Naive B cell (primary cell): ENCODE measurements at regions not wholly inside any gene's neighbourhood (a gene's known extent, or its start where the extent isn't known, plus 50 kb on each side); places are given as distances from the start of the nearest gene placed in this dataset.
A peak's percentile ranks its signal among the peaks of the same experiment; 100 is the strongest.
"Not testable (repeated sequence)": the region's sequence is repeated elsewhere in the genome, so short reads cannot be mapped to it uniquely, and the experiment has no call there.

Source experiments
- ATAC-seq, 2 donors: fragments of 150-1000 bp; cut with Tn5 transposase; 2 replicates each; pipeline ENCODE4 v1.10.0; 2021; ENCODE audit warnings: low read depth in 2 of 2, mild to moderate bottlenecking in 2 of 2, moderate library complexity in 2 of 2
- DNase-seq: peaks from one replicate; pipeline ENCODE4 v3.0.0; 2022
- H3K27ac Mint-ChIP-seq, 6 donors: one replicate each; pipeline ENCODE4 v1.8.0; 2020 to 2022; ENCODE audit warnings: mild to moderate bottlenecking in 6 of 6, mixed read lengths in 6 of 6, moderate library complexity in 5 of 6, inconsistent platforms in 2 of 6
- H3K27me3 Mint-ChIP-seq, 3 donors: one replicate each; pipeline ENCODE4 v1.8.0; 2021 to 2022; ENCODE audit warnings: mixed read lengths in 3 of 3, mild to moderate bottlenecking in 1 of 3
- H3K36me3 Mint-ChIP-seq, 2 donors: one replicate each; pipeline ENCODE4 v1.8.0; 2020 to 2022; ENCODE audit warnings: mixed read lengths in 2 of 2, inconsistent platforms in 1 of 2, mild to moderate bottlenecking in 1 of 2
- H3K4me1 Mint-ChIP-seq, 3 donors: one replicate each; pipeline ENCODE4 v1.8.0; 2020 to 2022; ENCODE audit warnings: mixed read lengths in 3 of 3, inconsistent platforms in 1 of 3, mild to moderate bottlenecking in 1 of 3, moderate library complexity in 1 of 3
- H3K4me3 Mint-ChIP-seq, 8 donors: one replicate each; pipeline ENCODE4 v1.8.0; 2020 to 2022; ENCODE audit warnings: mild to moderate bottlenecking in 8 of 8, mixed read lengths in 8 of 8, moderate library complexity in 8 of 8, inconsistent platforms in 2 of 8
- H3K9me3 Mint-ChIP-seq, 7 donors: one replicate each; pipeline ENCODE4 v1.8.0; 2020 to 2022; ENCODE audit warnings: mixed read lengths in 7 of 7, mild to moderate bottlenecking in 5 of 7, inconsistent platforms in 2 of 7, moderate library complexity in 1 of 7

- DNase-seq (no peak), ATAC-seq (no peak)
- no peaks in the 10 kb centered on the region for H3K27me3 Mint-ChIP-seq
- no peak overlapping the region for H3K4me3 Mint-ChIP-seq
- no peak overlapping the region for H3K27ac Mint-ChIP-seq
- no peaks in the 10 kb centered on the region for H3K4me1 Mint-ChIP-seq
- H3K9me3 Mint-ChIP-seq = peaks cover 4 to 29% (median 12%) of the 10 kb centered on the region in 7 donors
- no peaks in the 10 kb centered on the region for H3K36me3 Mint-ChIP-seq
These were observed 634.3 kb upstream of the GOLIM4 start for GRCh38 chr3:168730073-168730472.

- H3K9me3 Mint-ChIP-seq = peaks cover 0 to 11% (median 0%) of the 10 kb centered on the region in 7 donors
- no peak for DNase-seq
- no peak overlapping the region for H3K27ac Mint-ChIP-seq
- H3K36me3 Mint-ChIP-seq = no peaks in the 10 kb centered on the region
- no peak overlapping the region for H3K4me3 Mint-ChIP-seq
- no peaks in the 10 kb centered on the region for H3K4me1 Mint-ChIP-seq
- peaks cover 0 to 7% (median 0%) of the 10 kb centered on the region in 3 donors for H3K27me3 Mint-ChIP-seq
- no peak for ATAC-seq
These were observed 626.4 kb upstream of the GOLIM4 start for GRCh38 chr3:168722091-168722490.

- Mint-ChIP-seq H3K4me3 (no peak overlapping the region), H3K27me3 (no peaks in the 10 kb centered on the region), H3K4me1 (no peaks in the 10 kb centered on the region), H3K27ac (no peak overlapping the region), H3K9me3 (peaks cover 0 to 3% (median 0%) of the 10 kb centered on the region in 7 donors), H3K36me3 (no peaks in the 10 kb centered on the region)
- DNase-seq (no peak), ATAC-seq (no peak)
These were observed 619.0 kb upstream of the GOLIM4 start for GRCh38 chr3:168714609-168715240.

- Mint-ChIP-seq H3K9me3 (peaks cover 0 to 3% (median 0%) of the 10 kb centered on the region in 7 donors), H3K27ac (no peak overlapping the region), H3K4me3 (no peak overlapping the region), H3K27me3 (no peaks in the 10 kb centered on the region), H3K36me3 (no peaks in the 10 kb centered on the region), H3K4me1 (no peaks in the 10 kb centered on the region)
- DNase-seq (no peak), ATAC-seq (no peak)
These were observed 613.3 kb upstream of the GOLIM4 start for GRCh38 chr3:168709073-168709472.

- DNase-seq (no peak), ATAC-seq (no peak)
- H3K4me3 Mint-ChIP-seq = no peak overlapping the region
- no peak overlapping the region for H3K27ac Mint-ChIP-seq
- no peaks in the 10 kb centered on the region for H3K36me3 Mint-ChIP-seq
- peaks cover 0 to 3% (median 0%) of the 10 kb centered on the region in 7 donors for H3K9me3 Mint-ChIP-seq
- H3K27me3 Mint-ChIP-seq = no peaks in the 10 kb centered on the region
- H3K4me1 Mint-ChIP-seq = no peaks in the 10 kb centered on the region
These were observed 612.2 kb upstream of the GOLIM4 start for GRCh38 chr3:168707900-168708299.

- Mint-ChIP-seq H3K36me3 (no peaks in the 10 kb centered on the region), H3K27me3 (no peaks in the 10 kb centered on the region), H3K4me1 (no peaks in the 10 kb centered on the region), H3K27ac (no peak overlapping the region), H3K4me3 (no peak overlapping the region), H3K9me3 (peaks cover 0 to 4% (median 0%) of the 10 kb centered on the region in 7 donors)
- ATAC-seq (no peak), DNase-seq (no peak)
These were observed 609.7 kb upstream of the GOLIM4 start for GRCh38 chr3:168705412-168705811.

GRCh38 chr3:168696051-168696450 lies 600.3 kb upstream of the GOLIM4 start:
- H3K4me1 Mint-ChIP-seq = no peaks in the 10 kb centered on the region
- no peak overlapping the region for H3K27ac Mint-ChIP-seq
- ATAC-seq = no peak

GRCh38 chr3:168693870-168694269 lies 598.1 kb upstream of the GOLIM4 start:
- H3K27me3 Mint-ChIP-seq = no peaks in the 10 kb centered on the region
- H3K4me3 Mint-ChIP-seq = no peak overlapping the region

More at GRCh38 chr3:168696051-168696450, 600.3 kb upstream of the GOLIM4 start:
- DNase-seq = no peak
- Mint-ChIP-seq H3K9me3 (peaks cover 0 to 3% (median 0%) of the 10 kb centered on the region in 7 donors), H3K4me3 (no peak overlapping the region), H3K36me3 (no peaks in the 10 kb centered on the region), H3K27me3 (no peaks in the 10 kb centered on the region)

GRCh38 chr3:168688267-168688666 lies 592.5 kb upstream of the GOLIM4 start:
- Mint-ChIP-seq H3K4me3 (no peak overlapping the region), H3K4me1 (no peaks in the 10 kb centered on the region), H3K9me3 (peaks cover 0 to 3% (median 0%) of the 10 kb centered on the region in 7 donors), H3K36me3 (no peaks in the 10 kb centered on the region), H3K27ac (no peak overlapping the region), H3K27me3 (no peaks in the 10 kb centered on the region)
- no peak for ATAC-seq
- no peak for DNase-seq

More at GRCh38 chr3:168693870-168694269, 598.1 kb upstream of the GOLIM4 start:
- Mint-ChIP-seq H3K27ac (no peak overlapping the region), H3K9me3 (peaks cover 0 to 3% (median 0%) of the 10 kb centered on the region in 7 donors), H3K36me3 (no peaks in the 10 kb centered on the region), H3K4me1 (no peaks in the 10 kb centered on the region)
- DNase-seq (no peak), ATAC-seq (no peak)

GRCh38 chr3:168684519-168684918 lies 588.8 kb upstream of the GOLIM4 start:
- DNase-seq (no peak), ATAC-seq (no peak)
- peaks cover 0 to 3% (median 0%) of the 10 kb centered on the region in 3 donors for H3K27me3 Mint-ChIP-seq
- no peaks in the 10 kb centered on the region for H3K36me3 Mint-ChIP-seq
- H3K27ac Mint-ChIP-seq = no peak overlapping the region
- no peaks in the 10 kb centered on the region for H3K4me1 Mint-ChIP-seq
- H3K4me3 Mint-ChIP-seq = no peak overlapping the region
- H3K9me3 Mint-ChIP-seq = peaks cover 0 to 8% (median 2%) of the 10 kb centered on the region in 7 donors

- no peak overlapping the region for H3K27ac Mint-ChIP-seq
- no peak overlapping the region for H3K4me3 Mint-ChIP-seq
- peaks cover 0 to 8% (median 2%) of the 10 kb centered on the region in 7 donors for H3K9me3 Mint-ChIP-seq
- H3K4me1 Mint-ChIP-seq = no peaks in the 10 kb centered on the region
- ATAC-seq (no peak), DNase-seq (no peak)
- no peaks in the 10 kb centered on the region for H3K36me3 Mint-ChIP-seq
- H3K27me3 Mint-ChIP-seq = peaks cover 0 to 3% (median 0%) of the 10 kb centered on the region in 3 donors
These were observed 583.0 kb upstream of the GOLIM4 start for GRCh38 chr3:168678730-168679129.

GRCh38 chr3:168671091-168671490 lies 575.4 kb upstream of the GOLIM4 start:
- Mint-ChIP-seq H3K4me1 (no peaks in the 10 kb centered on the region), H3K36me3 (no peaks in the 10 kb centered on the region), H3K27ac (no peak overlapping the region), H3K9me3 (no peaks in the 10 kb centered on the region), H3K4me3 (no peak overlapping the region), H3K27me3 (no peaks in the 10 kb centered on the region)
- no peak for ATAC-seq
- no peak for DNase-seq

- not testable (repeated sequence) for H3K9me3 Mint-ChIP-seq, H3K4me3 Mint-ChIP-seq, H3K36me3 Mint-ChIP-seq, ATAC-seq, DNase-seq, H3K4me1 Mint-ChIP-seq, H3K27me3 Mint-ChIP-seq
- H3K27ac Mint-ChIP-seq = peak overlapping the region in 1 of 6 donors; percentile 8
These were observed 565.3 kb upstream of the GOLIM4 start for GRCh38 chr3:168660879-168661657.

- H3K36me3 Mint-ChIP-seq = no peaks in the 10 kb centered on the region
- no peak for ATAC-seq
These were observed 563.3 kb upstream of the GOLIM4 start for GRCh38 chr3:168659015-168659414.

More at GRCh38 chr3:168659015-168659414, 563.3 kb upstream of the GOLIM4 start:
- no peaks in the 10 kb centered on the region for H3K27me3 Mint-ChIP-seq
- no peak for DNase-seq
- no peak overlapping the region for H3K27ac Mint-ChIP-seq
- no peak overlapping the region for H3K4me3 Mint-ChIP-seq
- no peaks in the 10 kb centered on the region for H3K4me1 Mint-ChIP-seq
- H3K9me3 Mint-ChIP-seq = peaks cover 0 to 2% (median 0%) of the 10 kb centered on the region in 7 donors
